GM18526 (cell line): ENCODE measurements at regions not wholly inside any gene's neighbourhood (a gene's known extent, or its start where the extent isn't known, plus 50 kb on each side); places are given as distances from the start of the nearest gene placed in this dataset.

Experiments
- POLR2A ChIP-seq: IDR thresholded peaks from 3 replicates; pipeline ENCODE4 v1.6.1; 2011; ENCODE audit not compliant: insufficient read length; ENCODE audit errors: extremely low read depth

DNA sequence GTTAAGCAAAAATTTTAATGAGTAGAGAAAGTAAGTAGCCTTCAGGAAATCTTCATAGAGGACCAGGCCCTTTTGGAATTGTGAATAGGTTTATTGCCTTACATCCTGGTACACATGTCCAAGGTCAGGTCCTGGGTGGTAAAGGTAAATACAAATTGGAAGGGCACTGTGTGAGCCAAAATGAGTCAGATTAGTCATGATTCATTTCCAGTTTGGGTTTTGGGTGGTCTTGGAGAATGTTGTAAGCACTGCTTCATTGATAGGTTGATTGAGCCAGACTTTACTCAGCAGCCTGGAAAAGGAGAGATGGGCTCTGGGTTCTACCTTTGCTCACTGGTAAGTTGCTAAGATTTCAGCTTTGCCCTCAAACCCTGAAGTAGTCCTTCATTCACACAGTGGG, 82.5 kb upstream of the ZNF169 start:
- no peak for TF ChIP-seq POLR2A

DNA sequence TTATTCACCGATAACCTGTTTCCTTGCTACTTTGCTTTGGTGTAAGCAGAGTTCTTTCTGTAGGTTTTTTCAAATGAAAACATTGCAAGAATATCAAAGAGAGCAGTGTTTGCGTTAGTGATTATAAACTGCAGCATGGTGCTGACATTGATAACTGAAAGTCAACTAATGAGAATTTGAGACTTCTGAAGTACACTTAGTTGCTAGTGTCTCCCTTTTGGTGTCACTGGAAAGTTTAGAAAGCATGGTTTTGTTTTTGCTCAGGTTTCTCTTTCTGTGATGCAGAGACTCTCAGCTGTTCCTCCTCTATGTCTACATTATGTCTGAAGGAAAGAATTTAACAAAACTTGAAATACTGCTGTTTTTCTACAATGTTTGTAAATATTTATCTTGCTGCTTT, 80.2 kb upstream of the ZNF169 start:
- TF ChIP-seq POLR2A, result no peak

DNA sequence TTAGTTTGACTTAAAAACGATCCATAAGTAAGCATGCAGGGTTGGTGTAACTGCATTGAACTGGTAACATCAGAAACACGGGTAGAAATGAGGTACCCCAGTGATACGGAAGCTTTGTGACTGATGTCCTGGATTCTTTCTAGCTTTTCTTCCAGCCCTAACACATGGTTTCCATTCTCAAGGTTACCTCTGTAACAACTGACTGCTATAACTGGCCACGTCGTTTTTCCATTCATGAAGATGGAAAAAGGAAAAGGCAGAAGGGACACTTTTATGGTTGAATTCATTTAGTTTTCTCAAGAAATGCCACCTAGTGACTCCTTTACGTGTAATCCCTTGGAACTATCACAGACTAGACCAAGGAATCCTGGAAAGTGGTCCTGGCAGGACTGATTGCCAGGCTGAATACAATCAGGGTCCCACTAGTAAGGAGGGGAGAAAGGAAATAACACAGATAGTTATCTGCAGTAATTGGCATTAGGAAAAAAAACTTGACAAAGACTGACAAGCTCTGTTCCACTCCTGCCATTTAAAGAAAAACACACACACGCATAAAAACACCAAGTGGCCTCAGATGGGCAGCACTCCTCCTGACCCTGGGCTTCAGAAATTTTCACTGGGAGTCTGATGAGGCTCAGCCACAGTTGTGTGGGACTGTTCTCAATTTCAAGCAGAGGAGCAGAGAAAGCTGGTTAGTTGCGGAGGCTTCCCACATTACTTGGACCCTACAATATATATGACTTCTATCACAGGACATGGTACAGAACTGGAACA, 77.5 kb upstream of the ZNF169 start:
- no peak for TF ChIP-seq POLR2A

DNA sequence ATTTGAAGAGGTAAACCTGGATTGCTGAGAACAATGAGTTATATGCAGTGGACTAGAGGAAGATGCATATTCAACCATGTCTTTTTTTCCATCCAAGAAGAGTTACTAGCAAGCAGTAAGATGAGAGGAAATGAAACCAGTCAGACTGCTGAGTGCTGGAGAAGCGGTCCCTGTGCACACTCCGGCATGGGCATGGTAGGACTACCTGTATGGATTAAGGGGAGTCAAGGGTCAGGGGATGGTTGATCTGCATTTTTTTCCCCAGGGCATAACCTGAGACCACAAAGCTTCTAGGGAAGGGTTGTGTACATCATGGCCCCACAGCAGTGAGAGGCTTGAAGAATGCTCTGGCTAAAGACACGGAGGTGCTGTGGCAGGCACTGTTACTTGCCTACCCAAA, 76.6 kb upstream of the ZNF169 start:
- no peak for TF ChIP-seq POLR2A

DNA sequence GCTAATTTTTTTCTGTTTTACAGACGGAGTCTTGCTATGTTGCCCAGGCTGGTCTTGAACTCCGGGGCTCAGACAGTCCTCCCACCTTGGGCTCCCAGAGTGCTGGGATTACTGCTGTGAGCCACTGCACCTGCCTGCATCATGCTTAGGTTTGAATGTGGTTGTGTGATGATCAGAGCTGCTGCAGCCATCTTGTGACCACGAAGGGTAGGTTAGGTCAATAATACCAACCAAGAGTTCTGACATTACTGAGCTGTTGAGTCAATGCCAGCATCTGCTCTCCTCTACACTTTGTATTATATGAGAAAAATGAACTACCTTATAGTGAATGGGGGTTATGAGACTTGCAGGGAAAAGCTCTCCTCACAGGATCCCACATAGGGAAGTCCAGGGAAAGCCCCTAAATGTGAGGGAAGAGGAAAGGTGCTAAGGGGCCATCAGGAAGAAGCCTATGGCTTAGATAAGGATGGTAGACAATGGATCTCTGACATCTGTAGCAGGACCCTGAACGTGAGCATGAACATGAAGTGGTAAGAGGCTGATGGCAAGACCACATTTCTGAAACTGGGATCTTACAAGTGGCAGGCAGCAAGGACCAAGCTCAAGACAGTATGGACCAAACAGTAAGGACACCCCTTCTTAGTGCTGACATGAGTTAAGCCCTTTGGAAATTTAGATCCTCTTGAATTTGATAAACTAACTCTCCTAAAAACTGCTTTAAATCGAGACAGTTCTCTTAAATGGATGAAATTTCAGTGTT, 75.7 kb upstream of the ZNF169 start:
- no peak for TF ChIP-seq POLR2A

DNA sequence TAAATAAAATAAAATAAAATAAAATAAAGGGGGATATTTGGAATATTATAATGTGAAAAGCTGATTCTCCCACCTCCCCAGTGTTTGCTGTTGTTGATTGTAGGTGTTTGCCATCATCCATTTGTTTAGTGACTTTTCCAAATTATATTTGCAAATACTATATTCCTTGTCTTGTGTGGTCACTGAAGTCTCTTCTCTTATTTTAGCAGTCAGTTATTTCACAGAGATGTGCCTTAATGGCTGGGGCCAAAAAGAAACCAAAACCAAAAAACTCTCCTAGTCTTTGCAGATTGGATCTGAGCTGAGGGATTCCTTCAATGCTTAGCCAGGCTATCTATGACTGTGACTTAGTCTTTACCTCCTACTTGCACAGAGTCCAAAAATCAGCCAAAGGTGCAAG, 70.9 kb upstream of the ZNF169 start:
- no peak for TF ChIP-seq POLR2A

DNA sequence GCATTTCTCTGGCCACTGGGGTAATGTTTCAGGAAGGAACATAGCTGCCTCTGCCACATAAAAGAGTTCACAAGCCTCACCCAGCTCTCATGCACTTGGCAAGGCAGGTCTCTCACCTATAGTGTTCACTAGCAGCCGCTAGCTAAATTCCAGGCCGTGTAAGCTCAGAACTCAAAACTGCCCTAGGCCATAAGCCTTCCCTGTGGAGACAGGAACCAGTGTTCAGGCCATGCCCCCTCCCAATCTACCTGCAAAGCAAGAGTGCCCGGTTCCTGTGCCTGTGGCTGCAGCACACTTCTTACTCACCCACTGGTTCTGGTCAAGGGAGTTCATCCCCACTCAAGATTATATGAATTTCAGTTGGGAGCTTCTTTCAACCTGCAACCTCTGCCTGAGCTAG, 60.7 kb upstream of the ZNF169 start:
- no peak for TF ChIP-seq POLR2A

DNA sequence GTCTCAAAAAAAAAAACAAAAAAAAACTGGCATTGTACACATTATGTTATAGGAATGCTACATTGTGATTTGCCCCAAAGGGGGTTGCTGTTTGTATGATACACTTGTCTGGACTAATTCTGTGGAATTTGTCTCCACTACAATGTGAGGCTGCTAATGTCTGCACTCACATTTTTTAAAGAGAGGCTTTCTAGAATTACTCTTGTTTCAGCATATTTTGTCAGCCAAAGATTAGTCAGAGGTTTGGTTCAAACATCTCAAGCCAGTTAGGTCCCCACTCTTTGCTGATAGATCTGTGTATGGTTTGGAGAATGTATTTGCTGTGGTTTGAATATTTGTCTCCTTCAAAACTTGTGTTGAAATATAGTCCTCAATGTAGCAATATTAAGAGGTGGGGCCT, 59.3 kb upstream of the ZNF169 start:
- TF ChIP-seq POLR2A, result no peak

DNA sequence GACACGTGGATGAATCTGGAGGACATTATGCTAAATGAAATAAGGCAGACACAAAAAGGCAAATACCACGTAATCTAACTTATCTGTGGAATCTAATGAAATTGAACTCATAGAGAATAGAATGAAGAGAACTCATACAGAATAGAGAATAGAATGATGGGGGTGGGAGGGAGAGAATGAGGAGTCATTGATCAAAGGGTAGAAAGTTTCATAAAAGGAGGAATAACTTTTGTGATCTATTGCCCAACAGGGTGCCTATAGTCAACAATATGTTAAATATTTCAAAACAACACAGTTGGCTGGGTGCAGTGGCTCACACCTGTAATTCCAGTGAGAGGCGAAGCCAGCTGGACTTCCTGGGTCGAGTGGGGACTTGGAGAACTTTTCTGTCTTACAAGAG, 54.9 kb upstream of the ZNF169 start:
- TF ChIP-seq POLR2A, result no peak

DNA sequence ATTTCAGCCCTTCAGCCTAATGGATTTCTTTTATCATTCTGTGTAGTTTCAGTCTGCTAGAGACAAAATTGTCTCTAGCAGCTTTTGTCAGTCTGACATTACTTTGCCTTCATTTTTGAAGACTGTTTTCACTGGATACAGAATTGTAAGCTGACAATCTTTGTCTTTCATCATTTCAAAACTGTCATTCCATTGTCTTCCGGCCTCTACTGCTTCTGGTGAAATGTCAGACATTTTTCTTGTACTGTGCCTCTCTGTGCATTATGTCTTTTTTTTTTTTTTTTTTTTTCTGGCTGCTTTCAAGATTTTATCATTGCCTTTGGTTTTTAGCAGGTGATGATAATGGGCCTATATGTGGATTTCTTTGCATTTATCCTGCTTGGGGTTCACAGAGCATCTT, 51.3 kb upstream of the ZNF169 start:
- no peak for TF ChIP-seq POLR2A
